HL-60 (cell line): ENCODE measurements at regions not wholly inside any gene's neighbourhood (a gene's known extent, or its start where the extent isn't known, plus 50 kb on each side); places are given as distances from the start of the nearest gene placed in this dataset.

Experiments
- CTCF ChIP-seq: IDR thresholded peaks from one replicate; pipeline ENCODE4 v1.5.1; 2011; ENCODE audit warnings: low read length, control low read depth, inconsistent platforms; ENCODE audit not compliant: insufficient read depth
- GABPA ChIP-seq: IDR thresholded peaks from 2 replicates; pipeline ENCODE4 v1.6.1; 2012; ENCODE audit warnings: low read depth
- POLR2AphosphoS5 ChIP-seq: IDR thresholded peaks from 2 replicates; pipeline ENCODE4 v1.6.1; 2012; ENCODE audit warnings: low read depth
- TF ChIP-seq, protein P1 (sequence below): IDR thresholded peaks from 2 replicates; pipeline ENCODE4 v1.6.1; 2012; ENCODE audit warnings: low read depth; ENCODE audit not compliant: insufficient replicate concordance

GRCh38 chr5:147986134-147986757 lies 77.5 kb upstream of the SPINK5 start:
- no peak for TF ChIP-seq CTCF
- TF ChIP-seq POLR2AphosphoS5 = no peak
- TF ChIP-seq, protein P1, sequence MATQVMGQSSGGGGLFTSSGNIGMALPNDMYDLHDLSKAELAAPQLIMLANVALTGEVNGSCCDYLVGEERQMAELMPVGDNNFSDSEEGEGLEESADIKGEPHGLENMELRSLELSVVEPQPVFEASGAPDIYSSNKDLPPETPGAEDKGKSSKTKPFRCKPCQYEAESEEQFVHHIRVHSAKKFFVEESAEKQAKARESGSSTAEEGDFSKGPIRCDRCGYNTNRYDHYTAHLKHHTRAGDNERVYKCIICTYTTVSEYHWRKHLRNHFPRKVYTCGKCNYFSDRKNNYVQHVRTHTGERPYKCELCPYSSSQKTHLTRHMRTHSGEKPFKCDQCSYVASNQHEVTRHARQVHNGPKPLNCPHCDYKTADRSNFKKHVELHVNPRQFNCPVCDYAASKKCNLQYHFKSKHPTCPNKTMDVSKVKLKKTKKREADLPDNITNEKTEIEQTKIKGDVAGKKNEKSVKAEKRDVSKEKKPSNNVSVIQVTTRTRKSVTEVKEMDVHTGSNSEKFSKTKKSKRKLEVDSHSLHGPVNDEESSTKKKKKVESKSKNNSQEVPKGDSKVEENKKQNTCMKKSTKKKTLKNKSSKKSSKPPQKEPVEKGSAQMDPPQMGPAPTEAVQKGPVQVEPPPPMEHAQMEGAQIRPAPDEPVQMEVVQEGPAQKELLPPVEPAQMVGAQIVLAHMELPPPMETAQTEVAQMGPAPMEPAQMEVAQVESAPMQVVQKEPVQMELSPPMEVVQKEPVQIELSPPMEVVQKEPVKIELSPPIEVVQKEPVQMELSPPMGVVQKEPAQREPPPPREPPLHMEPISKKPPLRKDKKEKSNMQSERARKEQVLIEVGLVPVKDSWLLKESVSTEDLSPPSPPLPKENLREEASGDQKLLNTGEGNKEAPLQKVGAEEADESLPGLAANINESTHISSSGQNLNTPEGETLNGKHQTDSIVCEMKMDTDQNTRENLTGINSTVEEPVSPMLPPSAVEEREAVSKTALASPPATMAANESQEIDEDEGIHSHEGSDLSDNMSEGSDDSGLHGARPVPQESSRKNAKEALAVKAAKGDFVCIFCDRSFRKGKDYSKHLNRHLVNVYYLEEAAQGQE = no peak
- TF ChIP-seq GABPA = no peak
